T-cell (primary cell): ENCODE measurements at regions not wholly inside any gene's neighbourhood (a gene's known extent, or its start where the extent isn't known, plus 50 kb on each side); places are given as distances from the start of the nearest gene placed in this dataset.

Experiments
- ATAC-seq, 4 experiments: fragments of 200-7000 bp in 3 of 4; fragments of 150-1000 bp in 1 of 4; cut with Tn5 transposase; replicated peaks in 1 of 4; 1 replicate in 3 of 4; 2 replicates in 1 of 4; pipeline ENCODE4 v1.10.0; 2021; ENCODE audit warnings: moderate library complexity in 3 of 4, mild to moderate bottlenecking in 2 of 4, moderate number of reproducible peaks in 1 of 4
- CTCF ChIA-PET, 2 donors: fragments of 300-600 bp; sonication (Branson Sonifier 250); formaldehyde crosslinking; loops; one replicate each; lab custom pipeline; 2022; ENCODE audit warnings: antibody characterized with exemption in 2 of 2; lab: Charles Lee
- POLR2A ChIA-PET, 2 donors: fragments of 300-600 bp; sonication (Branson Sonifier 250); formaldehyde crosslinking; loops; one replicate each; lab custom pipeline; 2022; ENCODE audit warnings: antibody characterized with exemption in 2 of 2; lab: Charles Lee
- DNase-seq, 35 experiments: peaks; one replicate each; pipeline versions ENCODE4 v3.0.0 to v3.0.0-alpha.2; 2013 to 2023
- H3K27ac ChIP-seq: one replicate; pipeline ENCODE4 v1.5.1; 2013; ENCODE audit warnings: low read length
- H3K27me3 ChIP-seq, 2 experiments: replicated peaks in 1 of 2; 1 replicate in 1 of 2; 2 replicates in 1 of 2; pipeline versions ENCODE4 v1.6.1 to v1.7.0; 2013; ENCODE audit warnings: low read length in 1 of 2, mixed read lengths in 1 of 2; ENCODE audit not compliant: control insufficient read depth in 2 of 2, insufficient read depth in 2 of 2; ENCODE audit errors: extremely low read depth in 1 of 2
- H3K36me3 ChIP-seq, 2 donors: 1 replicate in 1 of 2; 2 replicates in 1 of 2; pipeline versions ENCODE4 v1.6.1 to v1.7.0; 2013; ENCODE audit warnings: low read length in 1 of 2; ENCODE audit not compliant: control insufficient read depth in 2 of 2, insufficient read depth in 1 of 2; ENCODE audit errors: extremely low read depth in 1 of 2
- H3K4me1 ChIP-seq, 2 experiments: 1 replicate in 1 of 2; 2 replicates in 1 of 2; pipeline versions ENCODE4 v1.6.1 to v1.7.0; 2013; ENCODE audit warnings: low read length in 2 of 2, mixed read lengths in 1 of 2; ENCODE audit not compliant: insufficient read depth in 2 of 2, control insufficient read depth in 1 of 2; ENCODE audit errors: extremely low read depth in 1 of 2
- H3K4me3 ChIP-seq, 2 donors: 1 replicate in 1 of 2; 2 replicates in 1 of 2; pipeline versions ENCODE4 v1.5.1 to v1.7.0; 2013; ENCODE audit warnings: mild to moderate bottlenecking in 2 of 2, low read length in 1 of 2, moderate library complexity in 1 of 2; ENCODE audit not compliant: control insufficient read depth in 1 of 2; ENCODE audit errors: extremely low read depth in 1 of 2
- H3K9me3 ChIP-seq: 2 replicates; pipeline ENCODE4 v1.7.0; 2013
- H3K27ac Mint-ChIP-seq, 2 donors: one replicate each; pipeline ENCODE4 v1.8.0; 2020 to 2021; ENCODE audit warnings: mild to moderate bottlenecking in 2 of 2, mixed read lengths in 2 of 2
- H3K27me3 Mint-ChIP-seq, 2 donors: one replicate each; pipeline ENCODE4 v1.8.0; 2021 to 2022; ENCODE audit warnings: mixed read lengths in 2 of 2
- H3K36me3 Mint-ChIP-seq: one replicate; pipeline ENCODE4 v1.8.0; 2021; ENCODE audit warnings: mixed read lengths
- H3K4me1 Mint-ChIP-seq, 3 donors: one replicate each; pipeline ENCODE4 v1.8.0; 2020 to 2022; ENCODE audit warnings: mixed read lengths in 3 of 3, mild to moderate bottlenecking in 1 of 3
- H3K4me3 Mint-ChIP-seq, 3 donors: one replicate each; pipeline ENCODE4 v1.8.0; 2020 to 2022; ENCODE audit warnings: mild to moderate bottlenecking in 3 of 3, mixed read lengths in 3 of 3, moderate library complexity in 3 of 3
- H3K9me3 Mint-ChIP-seq, 3 donors: one replicate each; pipeline ENCODE4 v1.8.0; 2020 to 2022; ENCODE audit warnings: mixed read lengths in 3 of 3
- WGBS: methylation state at CpG from one replicate; pipeline ENCODE4 v1.1.5; 2013; ENCODE audit warnings: missing lambda C conversion rate; ENCODE audit not compliant: insufficient coverage; 5-methylcytosine and 5-hydroxymethylcytosine counted together

- no peaks in the 10 kb centered on the region for H3K4me1 ChIP-seq
- H3K27ac Mint-ChIP-seq: no peak overlapping the region
- H3K4me1 Mint-ChIP-seq: no peaks in the 10 kb centered on the region
- peaks cover 0 to 2% of the 10 kb centered on the region in 2 donors for H3K36me3 ChIP-seq
- H3K9me3 Mint-ChIP-seq: no peaks in the 10 kb centered on the region
- H3K27me3 Mint-ChIP-seq: no peaks in the 10 kb centered on the region
- ATAC-seq (no peak), DNase-seq (no peak)
- WGBS: 86% methylated on average over 6 of the region's 6 CpGs
- H3K36me3 Mint-ChIP-seq: peaks cover 13% of the 10 kb centered on the region
- no peak overlapping the region for H3K4me3 ChIP-seq
- H3K27me3 ChIP-seq: no peaks in the 10 kb centered on the region
- H3K4me3 Mint-ChIP-seq: no peak overlapping the region
- no peaks in the 10 kb centered on the region for H3K9me3 ChIP-seq
- ChIA-PET POLR2A (no interaction called here), CTCF (no interaction called here)
- H3K27ac ChIP-seq: no peak overlapping the region
These were observed 50.3 kb downstream of the PLXNA1 start for GRCh38 chr3:127033171-127033570.

- H3K4me1 Mint-ChIP-seq: no peaks in the 10 kb centered on the region
- 91% methylated on average over 19 of the region's 20 CpGs for WGBS
- DNase-seq (no peak), ATAC-seq (no peak)
- peaks cover 0 to 2% of the 10 kb centered on the region in 2 donors for H3K36me3 ChIP-seq
- no peak overlapping the region for H3K4me3 Mint-ChIP-seq
- no peak overlapping the region for H3K4me3 ChIP-seq
- H3K9me3 Mint-ChIP-seq: no peaks in the 10 kb centered on the region
- H3K27me3 Mint-ChIP-seq: no peaks in the 10 kb centered on the region
- no peaks in the 10 kb centered on the region for H3K9me3 ChIP-seq
- H3K27ac Mint-ChIP-seq: no peak overlapping the region
- H3K27ac ChIP-seq: no peak overlapping the region
- CTCF ChIA-PET: no interaction called here
- POLR2A ChIA-PET: no interaction called here
- H3K27me3 ChIP-seq: no peaks in the 10 kb centered on the region
- H3K36me3 Mint-ChIP-seq: peaks cover 13% of the 10 kb centered on the region
- no peaks in the 10 kb centered on the region for H3K4me1 ChIP-seq
These were observed 50.9 kb downstream of the PLXNA1 start for GRCh38 chr3:127033786-127034185.

GRCh38 chr3:127034195-127034989 lies 51.5 kb downstream of the PLXNA1 start:
- no peaks in the 10 kb centered on the region for H3K4me1 ChIP-seq
- ATAC-seq (no peak), DNase-seq (no peak)
- H3K9me3 Mint-ChIP-seq: no peaks in the 10 kb centered on the region
- peaks cover 0 to 2% of the 10 kb centered on the region in 2 donors for H3K36me3 ChIP-seq
- ChIA-PET CTCF (no interaction called here), POLR2A (no interaction called here)
- H3K36me3 Mint-ChIP-seq: peaks cover 13% of the 10 kb centered on the region
- H3K4me3 Mint-ChIP-seq: no peak overlapping the region
- H3K27me3 ChIP-seq: peaks cover 0 to 5% of the 10 kb centered on the region in 2 experiments
- H3K4me1 Mint-ChIP-seq: no peaks in the 10 kb centered on the region
- no peak overlapping the region for H3K27ac ChIP-seq
- H3K9me3 ChIP-seq: no peaks in the 10 kb centered on the region
- H3K27me3 Mint-ChIP-seq: peaks cover 0 to 1% of the 10 kb centered on the region in 2 donors
- no peak overlapping the region for H3K4me3 ChIP-seq
- no peak overlapping the region for H3K27ac Mint-ChIP-seq
- WGBS: 92% methylated on average over 26 of the region's 30 CpGs

GRCh38 chr3:127034990-127035652 lies 52.2 kb downstream of the PLXNA1 start:
- no peak overlapping the region for H3K4me3 Mint-ChIP-seq
- Histone ChIP-seq H3K9me3 (no peaks in the 10 kb centered on the region), H3K36me3 (peaks cover 0 to 2% of the 10 kb centered on the region in 2 donors), H3K27me3 (peaks cover 0 to 5% of the 10 kb centered on the region in 2 experiments), H3K27ac (no peak overlapping the region), H3K4me1 (no peaks in the 10 kb centered on the region), H3K4me3 (no peak overlapping the region)
- ATAC-seq (no peak), DNase-seq (no peak)
- H3K27me3 Mint-ChIP-seq: peaks cover 0 to 1% of the 10 kb centered on the region in 2 donors
- H3K36me3 Mint-ChIP-seq: peaks cover 13% of the 10 kb centered on the region
- no peaks in the 10 kb centered on the region for H3K4me1 Mint-ChIP-seq
- no peak overlapping the region for H3K27ac Mint-ChIP-seq
- ChIA-PET CTCF (no interaction called here), POLR2A (no interaction called here)
- H3K9me3 Mint-ChIP-seq: no peaks in the 10 kb centered on the region
- WGBS: 91% methylated on average over 7 of the region's 13 CpGs

- peaks cover 0 to 1% of the 10 kb centered on the region in 2 donors for H3K27me3 Mint-ChIP-seq
- peaks cover 0 to 5% of the 10 kb centered on the region in 2 experiments for H3K27me3 ChIP-seq
- H3K9me3 Mint-ChIP-seq: no peaks in the 10 kb centered on the region
- no peak for DNase-seq
- no peak overlapping the region for H3K4me3 Mint-ChIP-seq
- H3K4me1 ChIP-seq: no peaks in the 10 kb centered on the region
- H3K27ac Mint-ChIP-seq: no peak overlapping the region
- ChIA-PET CTCF (no interaction called here), POLR2A (no interaction called here)
- H3K36me3 ChIP-seq: peaks cover 0 to 2% of the 10 kb centered on the region in 2 donors
- no peaks in the 10 kb centered on the region for H3K9me3 ChIP-seq
- no peaks in the 10 kb centered on the region for H3K4me1 Mint-ChIP-seq
- no peak overlapping the region for H3K4me3 ChIP-seq
- peaks cover 13% of the 10 kb centered on the region for H3K36me3 Mint-ChIP-seq
- 71% methylated on average over 9 of the region's 10 CpGs for WGBS
- H3K27ac ChIP-seq: no peak overlapping the region
- no peak for ATAC-seq
These were observed 52.8 kb downstream of the PLXNA1 start for GRCh38 chr3:127035677-127036076.

- Mint-ChIP-seq H3K4me3 (no peak overlapping the region), H3K4me1 (no peaks in the 10 kb centered on the region), H3K36me3 (peaks cover 11% of the 10 kb centered on the region), H3K9me3 (no peaks in the 10 kb centered on the region), H3K27me3 (peaks cover 0 to 1% of the 10 kb centered on the region in 2 donors), H3K27ac (no peak overlapping the region)
- ChIA-PET POLR2A (no interaction called here), CTCF (no interaction called here)
- DNase-seq (no peak), ATAC-seq (no peak)
- no peaks in the 10 kb centered on the region for H3K9me3 ChIP-seq
- H3K27me3 ChIP-seq: peaks cover 0 to 5% of the 10 kb centered on the region in 2 experiments
- H3K27ac ChIP-seq: no peak overlapping the region
- peaks cover 0 to 2% of the 10 kb centered on the region in 2 donors for H3K36me3 ChIP-seq
- no peaks in the 10 kb centered on the region for H3K4me1 ChIP-seq
- H3K4me3 ChIP-seq: no peak overlapping the region
- 87% methylated on average over 21 of the region's 28 CpGs for WGBS
These were observed 53.5 kb downstream of the PLXNA1 start for GRCh38 chr3:127036209-127037020.
